Fibroblast of the aortic adventitia (primary cell): ENCODE measurements at regions not wholly inside any gene's neighbourhood (a gene's known extent, or its start where the extent isn't known, plus 50 kb on each side); places are given as distances from the start of the nearest gene placed in this dataset.

Experiments
- DNase-seq: peaks from one replicate; pipeline ENCODE4 v3.0.0-alpha.2; 2010; ENCODE audit warnings: low read depth
- H3K4me3 ChIP-seq: 2 replicates; pipeline ENCODE4 v1.5.1; 2011; ENCODE audit warnings: low read depth, mild to moderate bottlenecking, control low read depth, low read length, moderate library complexity
- CTCF ChIP-seq: IDR thresholded peaks from 2 replicates; pipeline ENCODE4 v1.5.1; 2011; ENCODE audit warnings: mild to moderate bottlenecking, low read length, control low read depth, inconsistent platforms; ENCODE audit not compliant: insufficient read depth

- DNase-seq: peak; percentile 91
- no peak overlapping the region for H3K4me3 ChIP-seq
- peak; percentile 89 for TF ChIP-seq CTCF
Measured at GRCh38 chr18:48475635-48476549, 62.9 kb upstream of the CTIF start.

GRCh38 chr18:48473816-48474215 is 64.6 kb upstream of the ZBTB7C start:
- no peak for DNase-seq

GRCh38 chr18:48472610-48473009 is 63.4 kb upstream of the ZBTB7C start:
- TF ChIP-seq CTCF: no peak
- no peak overlapping the region for H3K4me3 ChIP-seq
- peak; percentile 54 for DNase-seq

More at GRCh38 chr18:48473816-48474215, 64.6 kb upstream of the ZBTB7C start:
- no peak for TF ChIP-seq CTCF
- H3K4me3 ChIP-seq: no peak overlapping the region

GRCh38 chr18:48470484-48471180 is 61.4 kb upstream of the ZBTB7C start:
- H3K4me3 ChIP-seq: no peak overlapping the region
- DNase-seq: peak; percentile 83
- TF ChIP-seq CTCF: no peak

GRCh38 chr18:48468151-48468550 is 59.0 kb upstream of the ZBTB7C start:
- TF ChIP-seq CTCF: no peak

GRCh38 chr18:48467231-48467630 is 58.0 kb upstream of the ZBTB7C start:
- TF ChIP-seq CTCF: no peak
- H3K4me3 ChIP-seq: no peak overlapping the region
- no peak for DNase-seq

More at GRCh38 chr18:48468151-48468550, 59.0 kb upstream of the ZBTB7C start:
- no peak overlapping the region for H3K4me3 ChIP-seq
- peak; percentile 44 for DNase-seq
